ENCODE measurements at regions not wholly inside any gene's neighbourhood (a gene's known extent, or its start where the extent isn't known, plus 50 kb on each side); places are given as distances from the start of the nearest gene placed in this dataset.
A peak's percentile ranks its signal among the peaks of the same experiment; 100 is the strongest.

GRCh38 chr7:124413029-124413428 lies 352.6 kb downstream of the GPR37 start:
- no peak overlapping the region for H3K4me3 ChIP-seq (ENCODE audit: low read depth in 1 of 2, low read length in 2 of 2)
- no peaks in the 10 kb centered on the region for H3K4me1 ChIP-seq (ENCODE audit: insufficient read depth, low read length)
- no peaks in the 10 kb centered on the region for H3K27me3 ChIP-seq (ENCODE audit: control insufficient read depth in 1 of 2, insufficient read depth in 2 of 2, low read length in 2 of 2)
- H3K9me3 ChIP-seq (ENCODE audit: low read length) = no peaks in the 10 kb centered on the region
- H3K27ac ChIP-seq (ENCODE audit: low read depth, low read length) = no peak overlapping the region
- H3K36me3 ChIP-seq (ENCODE audit: insufficient read depth, low read length) = no peaks in the 10 kb centered on the region
- H3K9ac ChIP-seq (ENCODE audit: low read length) = no peak overlapping the region

GRCh38 chr7:124412531-124412930 lies 353.1 kb downstream of the GPR37 start:
- H3K9me3 ChIP-seq (ENCODE audit: low read length) = no peaks in the 10 kb centered on the region
- H3K36me3 ChIP-seq (ENCODE audit: insufficient read depth, low read length) = no peaks in the 10 kb centered on the region
- H3K9ac ChIP-seq (ENCODE audit: low read length) = no peak overlapping the region
- no peak overlapping the region for H3K27ac ChIP-seq (ENCODE audit: low read depth, low read length)
- H3K27me3 ChIP-seq (ENCODE audit: control insufficient read depth in 1 of 2, insufficient read depth in 2 of 2, low read length in 2 of 2) = no peaks in the 10 kb centered on the region
- no peak overlapping the region for H3K4me3 ChIP-seq (ENCODE audit: low read depth in 1 of 2, low read length in 2 of 2)
- no peaks in the 10 kb centered on the region for H3K4me1 ChIP-seq (ENCODE audit: insufficient read depth, low read length)

GRCh38 chr7:124411796-124412195 lies 353.8 kb downstream of the GPR37 start:
- Histone ChIP-seq H3K4me3 (ENCODE audit: low read depth in 1 of 2, low read length in 2 of 2) (peak overlapping the region in 1 of 2 donors; percentile 45), H3K4me1 (ENCODE audit: insufficient read depth, low read length) (no peaks in the 10 kb centered on the region), H3K9ac (ENCODE audit: low read length) (no peak overlapping the region)

GRCh38 chr7:124403587-124403986 lies 362.0 kb downstream of the GPR37 start:
- Histone ChIP-seq H3K4me3 (ENCODE audit: low read depth in 1 of 2, low read length in 2 of 2) (no peak overlapping the region), H3K27me3 (ENCODE audit: control insufficient read depth in 1 of 2, insufficient read depth in 2 of 2, low read length in 2 of 2) (no peaks in the 10 kb centered on the region), H3K27ac (ENCODE audit: low read depth, low read length) (no peak overlapping the region), H3K9ac (ENCODE audit: low read length) (no peak overlapping the region), H3K9me3 (ENCODE audit: low read length) (no peaks in the 10 kb centered on the region), H3K36me3 (ENCODE audit: insufficient read depth, low read length) (no peaks in the 10 kb centered on the region), H3K4me1 (ENCODE audit: insufficient read depth, low read length) (no peaks in the 10 kb centered on the region)

More at GRCh38 chr7:124411796-124412195, 353.8 kb downstream of the GPR37 start:
- no peak overlapping the region for H3K27ac ChIP-seq (ENCODE audit: low read depth, low read length)
- H3K27me3 ChIP-seq (ENCODE audit: control insufficient read depth in 1 of 2, insufficient read depth in 2 of 2, low read length in 2 of 2) = no peaks in the 10 kb centered on the region
- no peaks in the 10 kb centered on the region for H3K36me3 ChIP-seq (ENCODE audit: insufficient read depth, low read length)
- no peaks in the 10 kb centered on the region for H3K9me3 ChIP-seq (ENCODE audit: low read length)

- Histone ChIP-seq H3K27me3 (ENCODE audit: control insufficient read depth in 1 of 2, insufficient read depth in 2 of 2, low read length in 2 of 2) (no peaks in the 10 kb centered on the region), H3K36me3 (ENCODE audit: insufficient read depth, low read length) (no peaks in the 10 kb centered on the region), H3K9ac (ENCODE audit: low read length) (no peak overlapping the region), H3K9me3 (ENCODE audit: low read length) (no peaks in the 10 kb centered on the region), H3K27ac (ENCODE audit: low read depth, low read length) (no peak overlapping the region), H3K4me1 (ENCODE audit: insufficient read depth, low read length) (no peaks in the 10 kb centered on the region), H3K4me3 (ENCODE audit: low read depth in 1 of 2, low read length in 2 of 2) (no peak overlapping the region)
Measured at GRCh38 chr7:124403112-124403511, 362.5 kb downstream of the GPR37 start.

DNA sequence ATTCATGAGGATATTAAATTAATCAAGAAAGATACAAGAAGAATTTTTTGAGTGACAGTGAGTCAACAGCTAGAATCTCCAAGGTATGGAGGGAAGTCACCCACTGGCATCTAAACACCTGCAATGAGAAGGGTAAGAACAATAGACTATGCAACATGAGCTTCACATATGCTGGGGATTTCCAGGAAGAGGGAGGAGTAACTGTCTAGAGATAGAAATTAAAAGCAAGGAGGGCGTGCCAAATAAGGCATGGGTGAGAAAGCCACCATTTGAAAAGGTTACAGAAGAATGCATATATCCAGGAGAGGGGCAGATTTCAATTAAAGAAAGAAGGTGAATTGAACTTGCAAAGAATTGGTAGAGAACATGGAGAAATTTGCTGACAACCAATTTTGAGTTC lies 365.7 kb downstream of the GPR37 start:
- H3K36me3 ChIP-seq (ENCODE audit: insufficient read depth, low read length) = no peaks in the 10 kb centered on the region
- H3K4me1 ChIP-seq (ENCODE audit: insufficient read depth, low read length) = no peaks in the 10 kb centered on the region
- no peaks in the 10 kb centered on the region for H3K27me3 ChIP-seq (ENCODE audit: control insufficient read depth in 1 of 2, insufficient read depth in 2 of 2, low read length in 2 of 2)
- H3K27ac ChIP-seq (ENCODE audit: low read depth, low read length) = no peak overlapping the region
- no peak overlapping the region for H3K9ac ChIP-seq (ENCODE audit: low read length)
- no peak overlapping the region for H3K4me3 ChIP-seq (ENCODE audit: low read depth in 1 of 2, low read length in 2 of 2)
- H3K9me3 ChIP-seq (ENCODE audit: low read length) = no peaks in the 10 kb centered on the region

- Histone ChIP-seq H3K36me3 (ENCODE audit: insufficient read depth, low read length) (no peaks in the 10 kb centered on the region), H3K9ac (ENCODE audit: low read length) (no peak overlapping the region), H3K9me3 (ENCODE audit: low read length) (no peaks in the 10 kb centered on the region), H3K27me3 (ENCODE audit: control insufficient read depth in 1 of 2, insufficient read depth in 2 of 2, low read length in 2 of 2) (no peaks in the 10 kb centered on the region), H3K4me3 (ENCODE audit: low read depth in 1 of 2, low read length in 2 of 2) (no peak overlapping the region), H3K27ac (ENCODE audit: low read depth, low read length) (no peak overlapping the region), H3K4me1 (ENCODE audit: insufficient read depth, low read length) (no peaks in the 10 kb centered on the region)
Measured at GRCh38 chr7:124398937-124399552, 366.2 kb upstream of the TMEM229A start.

DNA sequence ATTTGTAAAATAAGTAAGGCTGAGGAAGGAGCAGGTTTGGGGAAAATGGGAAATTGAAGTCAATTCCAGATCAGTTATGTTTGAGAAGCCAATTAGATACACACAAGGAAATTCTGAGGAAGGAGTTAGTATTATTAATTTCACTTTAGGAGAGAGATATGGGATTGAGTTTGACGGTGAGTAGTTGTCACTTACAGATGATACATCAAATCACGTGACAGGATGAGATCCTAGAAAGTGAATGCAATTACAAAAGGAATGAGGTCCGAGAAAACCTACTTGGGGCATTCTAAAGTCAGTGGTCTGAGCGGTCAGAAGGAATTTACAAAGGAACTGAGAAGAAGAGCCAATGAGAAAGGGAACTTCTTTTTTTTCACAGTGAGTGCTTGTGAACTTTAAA lies 364.3 kb upstream of the TMEM229A start:
- Histone ChIP-seq H3K4me1 (ENCODE audit: insufficient read depth, low read length) (no peaks in the 10 kb centered on the region), H3K9ac (ENCODE audit: low read length) (no peak overlapping the region), H3K27ac (ENCODE audit: low read depth, low read length) (no peak overlapping the region), H3K27me3 (ENCODE audit: control insufficient read depth in 1 of 2, insufficient read depth in 2 of 2, low read length in 2 of 2) (no peaks in the 10 kb centered on the region), H3K4me3 (ENCODE audit: low read depth in 1 of 2, low read length in 2 of 2) (no peak overlapping the region), H3K36me3 (ENCODE audit: insufficient read depth, low read length) (no peaks in the 10 kb centered on the region), H3K9me3 (ENCODE audit: low read length) (no peaks in the 10 kb centered on the region)

DNA sequence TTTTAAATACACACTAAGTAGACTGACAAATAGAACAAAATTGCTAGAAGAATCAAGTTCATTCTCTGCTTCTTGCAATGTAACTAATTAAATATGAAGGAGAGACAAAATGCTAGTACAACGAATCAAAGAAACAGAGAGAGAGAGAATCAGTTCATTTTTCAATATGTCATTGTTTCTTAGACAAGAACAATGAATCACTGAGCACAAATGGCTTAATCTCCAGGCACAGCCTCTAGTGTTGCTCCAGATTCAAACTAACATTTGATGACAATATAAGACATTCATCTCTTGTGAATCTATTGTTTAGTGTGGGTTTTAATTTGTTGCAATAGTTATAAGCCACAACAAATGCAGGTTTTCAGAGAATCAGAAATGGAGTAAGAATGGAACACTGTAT lies 357.4 kb upstream of the TMEM229A start:
- Histone ChIP-seq H3K4me3 (ENCODE audit: low read depth in 1 of 2, low read length in 2 of 2) (no peak overlapping the region), H3K36me3 (ENCODE audit: insufficient read depth, low read length) (no peaks in the 10 kb centered on the region), H3K9ac (ENCODE audit: low read length) (no peak overlapping the region), H3K9me3 (ENCODE audit: low read length) (no peaks in the 10 kb centered on the region), H3K27me3 (ENCODE audit: control insufficient read depth in 1 of 2, insufficient read depth in 2 of 2, low read length in 2 of 2) (no peaks in the 10 kb centered on the region), H3K4me1 (ENCODE audit: insufficient read depth, low read length) (no peaks in the 10 kb centered on the region), H3K27ac (ENCODE audit: low read depth, low read length) (no peak overlapping the region)

- H3K27me3 ChIP-seq (ENCODE audit: control insufficient read depth in 1 of 2, insufficient read depth in 2 of 2, low read length in 2 of 2) = no peaks in the 10 kb centered on the region
- no peak overlapping the region for H3K27ac ChIP-seq (ENCODE audit: low read depth, low read length)
Measured at GRCh38 chr7:124388751-124389150, 355.9 kb upstream of the TMEM229A start.

DNA sequence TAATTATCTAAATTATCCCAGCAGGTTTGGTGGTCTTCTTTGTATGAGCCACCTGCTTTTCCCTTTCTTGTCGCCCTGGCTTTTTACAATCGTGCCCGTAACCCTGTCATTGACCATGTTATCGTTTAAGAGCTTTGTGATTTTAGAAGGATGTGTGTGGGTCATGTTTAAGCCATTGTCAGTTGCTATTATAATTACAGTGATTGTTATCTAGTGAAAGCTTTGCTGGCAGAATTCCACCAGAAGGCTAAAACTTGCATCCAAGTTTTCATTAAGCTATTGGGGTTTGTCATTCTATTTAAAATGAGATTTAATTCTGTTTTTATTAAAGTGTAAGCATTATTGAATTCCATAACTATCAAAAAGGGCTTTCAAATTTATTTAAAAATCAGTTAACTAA lies 354.2 kb upstream of the TMEM229A start:
- Histone ChIP-seq H3K9me3 (ENCODE audit: low read length) (no peaks in the 10 kb centered on the region), H3K27ac (ENCODE audit: low read depth, low read length) (no peak overlapping the region), H3K4me3 (ENCODE audit: low read depth in 1 of 2, low read length in 2 of 2) (no peak overlapping the region), H3K4me1 (ENCODE audit: insufficient read depth, low read length) (no peaks in the 10 kb centered on the region), H3K36me3 (ENCODE audit: insufficient read depth, low read length) (no peaks in the 10 kb centered on the region), H3K27me3 (ENCODE audit: control insufficient read depth in 1 of 2, insufficient read depth in 2 of 2, low read length in 2 of 2) (no peaks in the 10 kb centered on the region), H3K9ac (ENCODE audit: low read length) (no peak overlapping the region)

More at GRCh38 chr7:124388751-124389150, 355.9 kb upstream of the TMEM229A start:
- H3K4me3 ChIP-seq (ENCODE audit: low read depth in 1 of 2, low read length in 2 of 2) = no peak overlapping the region
- H3K9ac ChIP-seq (ENCODE audit: low read length) = no peak overlapping the region
- H3K36me3 ChIP-seq (ENCODE audit: insufficient read depth, low read length) = no peaks in the 10 kb centered on the region
- no peaks in the 10 kb centered on the region for H3K9me3 ChIP-seq (ENCODE audit: low read length)
- no peaks in the 10 kb centered on the region for H3K4me1 ChIP-seq (ENCODE audit: insufficient read depth, low read length)

DNA sequence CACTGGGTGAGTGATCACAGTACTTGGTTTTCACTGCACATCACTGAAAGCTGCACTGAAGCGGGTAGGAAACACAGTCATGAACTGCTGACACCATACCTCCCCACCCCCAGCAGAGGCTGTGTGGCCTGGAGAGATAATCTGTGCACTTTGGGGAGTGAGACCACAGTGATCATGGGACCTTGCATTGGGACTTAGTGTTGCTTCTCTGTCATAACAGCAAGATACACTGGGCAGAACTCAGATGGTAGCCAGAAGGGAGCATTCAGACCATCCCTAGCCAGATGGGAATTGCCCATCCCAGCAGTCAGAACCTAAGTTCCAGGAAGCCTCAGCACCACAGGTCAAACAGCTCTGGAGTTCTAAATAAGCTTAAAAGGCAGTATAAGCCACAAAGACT lies 346.4 kb upstream of the TMEM229A start:
- Histone ChIP-seq H3K4me1 (ENCODE audit: insufficient read depth, low read length) (no peaks in the 10 kb centered on the region), H3K27ac (ENCODE audit: low read depth, low read length) (no peak overlapping the region), H3K27me3 (ENCODE audit: control insufficient read depth in 1 of 2, insufficient read depth in 2 of 2, low read length in 2 of 2) (no peaks in the 10 kb centered on the region), H3K4me3 (ENCODE audit: low read depth in 1 of 2, low read length in 2 of 2) (no peak overlapping the region), H3K9ac (ENCODE audit: low read length) (no peak overlapping the region), H3K9me3 (ENCODE audit: low read length) (no peaks in the 10 kb centered on the region), H3K36me3 (ENCODE audit: insufficient read depth, low read length) (no peaks in the 10 kb centered on the region)
